OCI-LY3 (cell line): ENCODE measurements at regions not wholly inside any gene's neighbourhood (a gene's known extent, or its start where the extent isn't known, plus 50 kb on each side); places are given as distances from the start of the nearest gene placed in this dataset.

Experiments
- H2AFZ ChIP-seq: fragments of 200-600, 300-600 bp; shearing (Covaris generic); 2 replicates; pipeline ENCODE4 v1.6.0; 2014; ENCODE audit warnings: antibody characterized with exemption, low read depth, low read length
- H3K27ac ChIP-seq: fragments of 200-600, 300-600 bp; sonication (generic); 2 replicates; pipeline ENCODE4 v1.5.1; 2014; ENCODE audit warnings: mild to moderate bottlenecking, low read length, moderate library complexity, mixed read lengths
- H3K27me3 ChIP-seq: fragments of 200-600, 300-600 bp; sonication (generic); 2 replicates; pipeline ENCODE4 v1.6.1; 2014; ENCODE audit warnings: low read depth, low read length, mixed read lengths
- H3K36me3 ChIP-seq: fragments of 200-600, 300-600 bp; sonication (generic); replicated peaks from 2 replicates; pipeline ENCODE3; 2014; ENCODE audit warnings: low read depth, low read length, mixed read lengths
- H3K4me1 ChIP-seq: fragments of 300-600, 200-600 bp; sonication (generic); 2 replicates; pipeline ENCODE4 v1.6.1; 2014; ENCODE audit warnings: low read length, mixed read lengths
- H3K4me2 ChIP-seq: fragments of 200-600, 300-600 bp; sonication (generic); 2 replicates; pipeline ENCODE4 v1.6.1; 2014; ENCODE audit warnings: low read length, mixed read lengths
- H3K4me3 ChIP-seq: fragments of 300-600, 200-600 bp; sonication (generic); 2 replicates; pipeline ENCODE4 v1.5.1; 2014; ENCODE audit warnings: antibody characterized with exemption, mild to moderate bottlenecking, low read length, moderate library complexity
- H3K79me2 ChIP-seq: fragments of 300-600, 200-600 bp; shearing (Covaris generic); 2 replicates; pipeline ENCODE4 v1.6.1; 2014; ENCODE audit warnings: mild to moderate bottlenecking, low read length, mixed read lengths
- H3K9ac ChIP-seq: fragments of 300-600, 200-600 bp; shearing (Covaris generic); 2 replicates; pipeline ENCODE4 v1.6.0; 2014; ENCODE audit warnings: mild to moderate bottlenecking, low read length, moderate library complexity
- H3K9me3 ChIP-seq: fragments of 200-600, 300-600 bp; shearing (Covaris generic); 2 replicates; pipeline ENCODE4 v1.6.1; 2014; ENCODE audit warnings: low read length, mixed read lengths; ENCODE audit not compliant: insufficient read depth
- H4K20me1 ChIP-seq: fragments of 200-600, 300-600 bp; sonication (generic); 2 replicates; pipeline ENCODE4 v1.6.1; 2016; ENCODE audit warnings: low read length, mixed read lengths; ENCODE audit not compliant: insufficient read depth
- CTCF ChIP-seq: fragments of 200-600, 300-600 bp; sonication (generic); IDR thresholded peaks from 2 replicates; pipeline ENCODE4 v1.5.1; 2014; ENCODE audit warnings: antibody characterized with exemption, low read length, low read depth
- EZH2phosphoT487 ChIP-seq: fragments of 200-600 bp; shearing (Covaris generic); IDR thresholded peaks from 2 replicates; pipeline ENCODE4 v1.6.1; 2018; ENCODE audit warnings: antibody characterized with exemption, mixed run types, low read depth

GRCh38 chr13:22138947-22139346 is 468.1 kb downstream of the FGF9 start:
- no peak overlapping the region for H2AFZ ChIP-seq
- no peaks in the 10 kb centered on the region for H3K79me2 ChIP-seq
- H3K36me3 ChIP-seq, result no peaks in the 10 kb centered on the region
- no peak overlapping the region for H3K4me2 ChIP-seq
- no peaks in the 10 kb centered on the region for H3K9me3 ChIP-seq
- H3K9ac ChIP-seq, result no peak overlapping the region
- H3K4me3 ChIP-seq, result no peak overlapping the region
- H3K4me1 ChIP-seq, result no peaks in the 10 kb centered on the region
- H4K20me1 ChIP-seq, result no peaks in the 10 kb centered on the region
- H3K27me3 ChIP-seq, result 0 out of 2 replicates have a peak, but pooled peaks cover 2% of the 10 kb centered on the region
- TF ChIP-seq CTCF, result no peak
- no peak for TF ChIP-seq EZH2phosphoT487
- no peak overlapping the region for H3K27ac ChIP-seq

- Histone ChIP-seq H3K9me3 (no peaks in the 10 kb centered on the region), H3K4me1 (no peaks in the 10 kb centered on the region), H3K9ac (no peak overlapping the region), H3K27ac (no peak overlapping the region), H3K79me2 (no peaks in the 10 kb centered on the region), H3K4me2 (no peak overlapping the region), H4K20me1 (no peaks in the 10 kb centered on the region), H3K27me3 (0 out of 2 replicates have a peak, but pooled peaks cover 2% of the 10 kb centered on the region), H3K36me3 (no peaks in the 10 kb centered on the region), H2AFZ (no peak overlapping the region), H3K4me3 (no peak overlapping the region)
- TF ChIP-seq CTCF, result no peak
- no peak for TF ChIP-seq EZH2phosphoT487
These were observed 470.8 kb downstream of the FGF9 start for GRCh38 chr13:22141716-22142115.

- Histone ChIP-seq H3K79me2 (no peaks in the 10 kb centered on the region), H3K27ac (no peak overlapping the region), H4K20me1 (no peaks in the 10 kb centered on the region), H3K36me3 (no peaks in the 10 kb centered on the region), H2AFZ (no peak overlapping the region), H3K4me1 (no peaks in the 10 kb centered on the region), H3K27me3 (0 out of 2 replicates have a peak, but pooled peaks cover 2% of the 10 kb centered on the region), H3K9me3 (no peaks in the 10 kb centered on the region), H3K4me2 (no peak overlapping the region), H3K9ac (no peak overlapping the region), H3K4me3 (no peak overlapping the region)
- TF ChIP-seq EZH2phosphoT487, result no peak
- no peak for TF ChIP-seq CTCF
These were observed 472.8 kb downstream of the FGF9 start for GRCh38 chr13:22143671-22144070.

- TF ChIP-seq CTCF (no peak), EZH2phosphoT487 (no peak)
- H3K9me3 ChIP-seq, result no peaks in the 10 kb centered on the region
- H2AFZ ChIP-seq, result no peak overlapping the region
- H3K9ac ChIP-seq, result no peak overlapping the region
- H4K20me1 ChIP-seq, result no peaks in the 10 kb centered on the region
- no peak overlapping the region for H3K27ac ChIP-seq
- H3K4me3 ChIP-seq, result no peak overlapping the region
- H3K4me1 ChIP-seq, result no peaks in the 10 kb centered on the region
- H3K36me3 ChIP-seq, result no peaks in the 10 kb centered on the region
- no peaks in the 10 kb centered on the region for H3K79me2 ChIP-seq
- no peak overlapping the region for H3K4me2 ChIP-seq
- 0 out of 2 replicates have a peak, but pooled peaks cover 2% of the 10 kb centered on the region for H3K27me3 ChIP-seq
These were observed 473.9 kb downstream of the FGF9 start for GRCh38 chr13:22144806-22145205.
